HCT116 (cell line): ENCODE measurements at regions not wholly inside any gene's neighbourhood (a gene's known extent, or its start where the extent isn't known, plus 50 kb on each side); places are given as distances from the start of the nearest gene placed in this dataset.

Source experiments
- ATAC-seq: fragments of 200-7000 bp; cut with Tn5 transposase; 2 replicates; pipeline ENCODE4 v1.9.1; 2020; ENCODE audit warnings: mild to moderate bottlenecking, moderate library complexity
- BruUV-seq: library from RNA; stranded (reverse); fragments of 400-500 nt; replicated peaks from 2 replicates; lab custom pipeline; 2021; lab: Mats Ljungman, UMichigan
- CTCF ChIA-PET: fragments of 300-600 bp; sonication (Branson Sonifier 250); formaldehyde crosslinking; loops from one replicate; lab custom pipeline; 2021; ENCODE audit warnings: antibody characterized with exemption; lab: Charles Lee
- POLR2A ChIA-PET: fragments of 300-600, 350-600 bp; sonication (Branson Sonifier 250); formaldehyde crosslinking; loops from one replicate; lab custom pipeline; 2021; ENCODE audit warnings: antibody characterized with exemption; lab: Charles Lee
- RAD21 ChIA-PET, 2 experiments: fragments of 300-600 bp; sonication (Branson Sonifier 250); formaldehyde crosslinking; loops; one replicate each; lab custom pipeline; 2023; ENCODE audit warnings: low total read pairs in 2 of 2; ENCODE audit not compliant: uncharacterized antibody in 2 of 2, unreplicated experiment in 2 of 2, low non-redundant PET in 1 of 2; lab: Charles Lee
- DNase-seq: peaks from one replicate; pipeline ENCODE4 v3.0.0-alpha.2; 2010; ENCODE audit warnings: low read depth, low spot score
- H2AFZ ChIP-seq: fragments of 200-600 bp; shearing (Covaris generic), sonication (generic); 2 replicates; pipeline ENCODE4 v1.6.1; 2017; ENCODE audit warnings: low read depth, mixed run types, mixed read lengths, antibody characterized with exemption, low read length; ENCODE audit not compliant: poor library complexity, severe bottlenecking
- H3K27ac ChIP-seq: 2 replicates; pipeline ENCODE4 v1.5.1; 2012; ENCODE audit warnings: low read depth, low read length
- H3K27me3 ChIP-seq: fragments of 200-600 bp; sonication (generic); 2 replicates; pipeline ENCODE4 v1.6.1; 2016; ENCODE audit warnings: mixed run types, low read length, mixed read lengths; ENCODE audit not compliant: insufficient read depth
- H3K36me3 ChIP-seq, 2 experiments: fragments of 200-500 bp in 1 of 2; fragments of 200-600 bp in 1 of 2; sonication (Bioruptor generic) in 1 of 2; sonication (generic) in 1 of 2; 2 replicates each; pipeline versions ENCODE4 v1.5.1 to v1.6.1; 2014 to 2016; ENCODE audit warnings: low read length in 2 of 2, inconsistent platforms in 1 of 2, mixed read lengths in 1 of 2, mixed run types in 1 of 2; ENCODE audit not compliant: insufficient read depth in 2 of 2, control insufficient read depth in 1 of 2
- H3K4me1 ChIP-seq, 2 experiments: fragments of 200-600 bp in 1 of 2; sonication (generic) in 1 of 2; 2 replicates each; pipeline versions ENCODE4 v1.5.1 to v1.6.1; 2012 to 2017; ENCODE audit warnings: low read length in 2 of 2, inconsistent platforms in 1 of 2, mild to moderate bottlenecking in 1 of 2, mixed read lengths in 1 of 2, mixed run types in 1 of 2, moderate library complexity in 1 of 2; ENCODE audit not compliant: insufficient read depth in 2 of 2, control insufficient read depth in 1 of 2
- H3K4me2 ChIP-seq: fragments of 200-600 bp; sonication (generic); 2 replicates; pipeline ENCODE4 v1.6.1; 2017; ENCODE audit warnings: mixed run types, low read length, mixed read lengths
- H3K4me3 ChIP-seq, 2 experiments: fragments of 200-600 bp in 1 of 2; sonication (generic) in 1 of 2; replicated peaks in 1 of 2; 2 replicates each; pipeline ENCODE4 v1.5.1; 2011 to 2016; ENCODE audit warnings: low read length in 2 of 2, control low read depth in 1 of 2, low read depth in 1 of 2, mild to moderate bottlenecking in 1 of 2, mixed read lengths in 1 of 2, mixed run types in 1 of 2
- H3K79me2 ChIP-seq: fragments of 200-600 bp; sonication (generic); 2 replicates; pipeline ENCODE4 v1.6.1; 2017; ENCODE audit warnings: mild to moderate bottlenecking, mixed run types, low read length, moderate library complexity, mixed read lengths; ENCODE audit not compliant: insufficient read depth
- H3K9ac ChIP-seq: fragments of 200-600 bp; sonication (generic); 2 replicates; pipeline ENCODE4 v1.6.1; 2016; ENCODE audit warnings: low read length, mixed read lengths
- H3K9me2 ChIP-seq: fragments of 200-600 bp; sonication (generic), shearing (Covaris generic); 2 replicates; pipeline ENCODE4 v1.6.1; 2017; ENCODE audit warnings: mixed run types, mild to moderate bottlenecking, moderate library complexity; ENCODE audit not compliant: insufficient read depth
- H3K9me3 ChIP-seq, 2 experiments: fragments of 200-500 bp in 1 of 2; fragments of 200-600 bp in 1 of 2; sonication (Bioruptor generic) in 1 of 2; sonication (generic) in 1 of 2; 2 replicates each; pipeline ENCODE4 v1.6.1; 2014 to 2017; ENCODE audit warnings: low read length in 2 of 2, mixed read lengths in 2 of 2, inconsistent platforms in 1 of 2, low read depth in 1 of 2, mild to moderate bottlenecking in 1 of 2, mixed run types in 1 of 2, moderate library complexity in 1 of 2; ENCODE audit not compliant: control insufficient read depth in 1 of 2, insufficient read depth in 1 of 2
- H4K20me1 ChIP-seq: fragments of 200-600 bp; sonication (generic), shearing (Covaris generic); 2 replicates; pipeline ENCODE4 v1.6.1; 2017; ENCODE audit warnings: mixed run types, mild to moderate bottlenecking, moderate library complexity; ENCODE audit not compliant: insufficient read depth
- ELF1 ChIP-seq: IDR thresholded peaks from 2 replicates; pipeline ENCODE4 v1.6.1; 2012; ENCODE audit warnings: low read depth, borderline replicate concordance
- EZH2 ChIP-seq: fragments of 200-600 bp; sonication (generic); IDR thresholded peaks from 2 replicates; pipeline ENCODE4 v1.6.1; 2017; ENCODE audit warnings: antibody characterized with exemption, mixed run types
- FOSL1 ChIP-seq: IDR thresholded peaks from 2 replicates; pipeline ENCODE4 v1.6.1; 2012; ENCODE audit warnings: low read depth
- MAX ChIP-seq: IDR thresholded peaks from 2 replicates; pipeline ENCODE4 v1.6.1; 2012
- POLR2A ChIP-seq: IDR thresholded peaks from 2 replicates; pipeline ENCODE4 v1.7.0; 2011; ENCODE audit warnings: borderline replicate concordance; ENCODE audit not compliant: insufficient read depth, insufficient read length; ENCODE audit errors: extremely low read depth
- REST ChIP-seq: IDR thresholded peaks from 2 replicates; pipeline ENCODE4 v1.6.1; 2012; ENCODE audit warnings: low read depth
- YY1 ChIP-seq: IDR thresholded peaks from 2 replicates; pipeline ENCODE4 v1.6.1; 2011; ENCODE audit warnings: low read length, low read depth, moderate library complexity, mild to moderate bottlenecking; ENCODE audit not compliant: insufficient replicate concordance; ENCODE audit errors: extremely low read depth
- intact Hi-C: fragments of 100-400 bp; cut with micrococcal nuclease; formaldehyde crosslinking; loops from 2 replicates; pipeline ENCODE4 v1.10.0; 2022
- TF ChIP-seq, protein P1 (sequence below): IDR thresholded peaks from 2 replicates; pipeline ENCODE4 v1.6.1; 2011; ENCODE audit warnings: mild to moderate bottlenecking, low read length, moderate library complexity; ENCODE audit not compliant: insufficient replicate concordance; ENCODE audit errors: extremely low read depth

- no peaks in the 10 kb centered on the region for H3K9me2 ChIP-seq
- POLR2A ChIA-PET, result no interaction called here
- no peaks in the 10 kb centered on the region for H4K20me1 ChIP-seq
- no peaks in the 10 kb centered on the region for H3K27me3 ChIP-seq
- no peak overlapping the region for H3K9ac ChIP-seq
- no peaks in the 10 kb centered on the region for H3K4me1 ChIP-seq
- H3K4me3 ChIP-seq, result no peak overlapping the region
- no peaks in the 10 kb centered on the region for H3K36me3 ChIP-seq
- BruUV-seq, result no TSS peak
- ATAC-seq (no peak), DNase-seq (no peak)
- H3K4me2 ChIP-seq, result no peak overlapping the region
- intact Hi-C loops, result no loop called here
- no peak overlapping the region for H3K27ac ChIP-seq
- no peak overlapping the region for H2AFZ ChIP-seq
- CTCF ChIA-PET, result no interaction called here
- RAD21 ChIA-PET, result no interaction called here
- H3K9me3 ChIP-seq, result no peaks in the 10 kb centered on the region
- no peaks in the 10 kb centered on the region for H3K79me2 ChIP-seq
- no peak for TF ChIP-seq MAX
- no peak for TF ChIP-seq REST
- no peak for TF ChIP-seq ELF1
- no peak for TF ChIP-seq EZH2
- TF ChIP-seq YY1, result no peak
- TF ChIP-seq, protein P1, sequence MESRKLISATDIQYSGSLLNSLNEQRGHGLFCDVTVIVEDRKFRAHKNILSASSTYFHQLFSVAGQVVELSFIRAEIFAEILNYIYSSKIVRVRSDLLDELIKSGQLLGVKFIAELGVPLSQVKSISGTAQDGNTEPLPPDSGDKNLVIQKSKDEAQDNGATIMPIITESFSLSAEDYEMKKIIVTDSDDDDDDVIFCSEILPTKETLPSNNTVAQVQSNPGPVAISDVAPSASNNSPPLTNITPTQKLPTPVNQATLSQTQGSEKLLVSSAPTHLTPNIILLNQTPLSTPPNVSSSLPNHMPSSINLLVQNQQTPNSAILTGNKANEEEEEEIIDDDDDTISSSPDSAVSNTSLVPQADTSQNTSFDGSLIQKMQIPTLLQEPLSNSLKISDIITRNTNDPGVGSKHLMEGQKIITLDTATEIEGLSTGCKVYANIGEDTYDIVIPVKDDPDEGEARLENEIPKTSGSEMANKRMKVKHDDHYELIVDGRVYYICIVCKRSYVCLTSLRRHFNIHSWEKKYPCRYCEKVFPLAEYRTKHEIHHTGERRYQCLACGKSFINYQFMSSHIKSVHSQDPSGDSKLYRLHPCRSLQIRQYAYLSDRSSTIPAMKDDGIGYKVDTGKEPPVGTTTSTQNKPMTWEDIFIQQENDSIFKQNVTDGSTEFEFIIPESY, result no peak
- TF ChIP-seq POLR2A, result no peak
- TF ChIP-seq FOSL1, result no peak
Observed at GRCh38 chr5:34447424-34447823, 208.7 kb upstream of the RAI14 start.
